ENCODE measurements at regions not wholly inside any gene's neighbourhood (a gene's known extent, or its start where the extent isn't known, plus 50 kb on each side); places are given as distances from the start of the nearest gene placed in this dataset.

DNA sequence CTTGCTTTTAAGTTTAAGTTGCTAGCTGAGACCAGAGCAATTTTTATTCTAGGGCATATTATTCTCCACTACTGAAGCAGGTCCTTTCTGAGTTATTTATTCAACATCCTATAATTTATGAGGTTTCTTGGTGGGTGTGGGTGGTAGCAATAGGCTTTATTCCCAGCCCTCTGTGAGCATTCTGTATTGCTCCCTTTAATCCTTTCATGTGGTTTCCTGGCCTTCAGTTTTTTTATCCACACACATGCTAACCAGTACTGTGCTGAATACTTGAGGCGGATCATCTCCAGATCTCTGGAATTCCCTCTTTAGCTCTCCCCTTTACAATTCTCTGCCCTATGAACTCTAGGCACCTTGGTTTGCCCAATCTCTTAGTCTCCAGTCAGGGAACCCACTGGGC, 91.8 kb upstream of the GLRA1 start (continued):
- TF ChIP-seq, protein P1, sequence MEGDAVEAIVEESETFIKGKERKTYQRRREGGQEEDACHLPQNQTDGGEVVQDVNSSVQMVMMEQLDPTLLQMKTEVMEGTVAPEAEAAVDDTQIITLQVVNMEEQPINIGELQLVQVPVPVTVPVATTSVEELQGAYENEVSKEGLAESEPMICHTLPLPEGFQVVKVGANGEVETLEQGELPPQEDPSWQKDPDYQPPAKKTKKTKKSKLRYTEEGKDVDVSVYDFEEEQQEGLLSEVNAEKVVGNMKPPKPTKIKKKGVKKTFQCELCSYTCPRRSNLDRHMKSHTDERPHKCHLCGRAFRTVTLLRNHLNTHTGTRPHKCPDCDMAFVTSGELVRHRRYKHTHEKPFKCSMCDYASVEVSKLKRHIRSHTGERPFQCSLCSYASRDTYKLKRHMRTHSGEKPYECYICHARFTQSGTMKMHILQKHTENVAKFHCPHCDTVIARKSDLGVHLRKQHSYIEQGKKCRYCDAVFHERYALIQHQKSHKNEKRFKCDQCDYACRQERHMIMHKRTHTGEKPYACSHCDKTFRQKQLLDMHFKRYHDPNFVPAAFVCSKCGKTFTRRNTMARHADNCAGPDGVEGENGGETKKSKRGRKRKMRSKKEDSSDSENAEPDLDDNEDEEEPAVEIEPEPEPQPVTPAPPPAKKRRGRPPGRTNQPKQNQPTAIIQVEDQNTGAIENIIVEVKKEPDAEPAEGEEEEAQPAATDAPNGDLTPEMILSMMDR (IDR thresholded peaks at IDR 0.05; ENCODE audit: low read depth, low read length, missing input control): no peak
- no peak for TF ChIP-seq SP1 (IDR thresholded peaks at IDR 0.05)

DNA sequence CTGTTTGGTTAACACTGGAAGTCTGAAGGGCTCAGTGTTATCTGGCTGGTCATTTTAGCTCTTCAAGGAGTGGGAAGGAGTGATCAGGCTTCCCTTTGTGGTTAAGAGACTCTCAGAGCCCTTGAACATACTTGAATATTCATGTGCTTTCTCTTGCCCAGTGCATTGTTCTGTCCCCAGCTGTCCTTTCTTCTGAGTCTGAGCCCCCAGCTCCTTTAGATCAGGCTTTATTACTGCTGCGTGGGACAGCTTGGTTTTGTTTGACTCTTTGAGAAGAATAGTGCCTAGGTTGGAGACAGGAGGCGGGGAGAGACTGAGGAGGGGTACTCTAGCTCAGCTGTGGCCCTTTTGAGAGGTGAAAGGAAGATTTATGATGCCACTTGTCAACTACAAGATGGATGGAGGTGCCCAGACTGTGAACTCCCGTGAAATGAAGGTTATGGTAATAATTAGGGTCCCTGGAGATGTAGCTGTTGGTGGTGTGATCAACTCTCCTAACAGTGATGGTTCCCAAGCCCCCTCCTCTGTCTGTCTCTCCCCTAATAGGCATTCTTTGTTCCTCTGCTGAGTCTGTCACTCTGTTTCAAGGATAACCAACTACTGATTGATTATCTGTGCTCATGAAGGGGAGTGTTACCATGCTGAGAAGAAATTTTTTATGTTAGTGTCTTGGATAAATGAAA, 83.1 kb upstream of the GLRA1 start:
- 23% methylated on average over 3 of the region's 3 CpGs for WGBS

More for the DNA sequence above, 83.1 kb upstream of the GLRA1 start:
- Histone ChIP-seq H3K4me1 (ENCODE audit: control insufficient read depth in 4 of 4, insufficient read depth in 4 of 4, low read length in 3 of 4) (no peaks in the 10 kb centered on the region), H3K4me3 (ENCODE audit: low read depth in 1 of 3, low read length in 3 of 3) (no peak overlapping the region), H3K9me3 (ENCODE audit: control insufficient read depth in 4 of 4, low read length in 3 of 4) (no peaks in the 10 kb centered on the region), H3K9ac (ENCODE audit: low read depth in 1 of 2, low read length in 2 of 2) (no peak overlapping the region), H3K36me3 (ENCODE audit: control insufficient read depth in 4 of 4, insufficient read depth in 3 of 4, low read depth in 1 of 4, low read length in 3 of 4) (no peaks in the 10 kb centered on the region), H3K27me3 (ENCODE audit: control insufficient read depth in 4 of 4, insufficient read depth in 4 of 4, low read length in 3 of 4) (no peaks in the 10 kb centered on the region), H3K27ac (ENCODE audit: low read depth in 1 of 2, low read length in 2 of 2) (no peak overlapping the region)
- DNase-seq (ENCODE audit: low spot score): no peak
- TF ChIP-seq, protein P1 (IDR thresholded peaks at IDR 0.05; ENCODE audit: low read depth, low read length, missing input control): no peak
- no peak for TF ChIP-seq NR2F2 (IDR thresholded peaks at IDR 0.05)
- no peak for TF ChIP-seq YY1 (IDR thresholded peaks at IDR 0.05)
- TF ChIP-seq HNF4G (IDR thresholded peaks at IDR 0.05): no peak
- no peak for TF ChIP-seq TAF1 (conservative IDR thresholded peaks at IDR 0.05)
- TF ChIP-seq JUND (IDR thresholded peaks at IDR 0.05): no peak
- TF ChIP-seq, protein P2, sequence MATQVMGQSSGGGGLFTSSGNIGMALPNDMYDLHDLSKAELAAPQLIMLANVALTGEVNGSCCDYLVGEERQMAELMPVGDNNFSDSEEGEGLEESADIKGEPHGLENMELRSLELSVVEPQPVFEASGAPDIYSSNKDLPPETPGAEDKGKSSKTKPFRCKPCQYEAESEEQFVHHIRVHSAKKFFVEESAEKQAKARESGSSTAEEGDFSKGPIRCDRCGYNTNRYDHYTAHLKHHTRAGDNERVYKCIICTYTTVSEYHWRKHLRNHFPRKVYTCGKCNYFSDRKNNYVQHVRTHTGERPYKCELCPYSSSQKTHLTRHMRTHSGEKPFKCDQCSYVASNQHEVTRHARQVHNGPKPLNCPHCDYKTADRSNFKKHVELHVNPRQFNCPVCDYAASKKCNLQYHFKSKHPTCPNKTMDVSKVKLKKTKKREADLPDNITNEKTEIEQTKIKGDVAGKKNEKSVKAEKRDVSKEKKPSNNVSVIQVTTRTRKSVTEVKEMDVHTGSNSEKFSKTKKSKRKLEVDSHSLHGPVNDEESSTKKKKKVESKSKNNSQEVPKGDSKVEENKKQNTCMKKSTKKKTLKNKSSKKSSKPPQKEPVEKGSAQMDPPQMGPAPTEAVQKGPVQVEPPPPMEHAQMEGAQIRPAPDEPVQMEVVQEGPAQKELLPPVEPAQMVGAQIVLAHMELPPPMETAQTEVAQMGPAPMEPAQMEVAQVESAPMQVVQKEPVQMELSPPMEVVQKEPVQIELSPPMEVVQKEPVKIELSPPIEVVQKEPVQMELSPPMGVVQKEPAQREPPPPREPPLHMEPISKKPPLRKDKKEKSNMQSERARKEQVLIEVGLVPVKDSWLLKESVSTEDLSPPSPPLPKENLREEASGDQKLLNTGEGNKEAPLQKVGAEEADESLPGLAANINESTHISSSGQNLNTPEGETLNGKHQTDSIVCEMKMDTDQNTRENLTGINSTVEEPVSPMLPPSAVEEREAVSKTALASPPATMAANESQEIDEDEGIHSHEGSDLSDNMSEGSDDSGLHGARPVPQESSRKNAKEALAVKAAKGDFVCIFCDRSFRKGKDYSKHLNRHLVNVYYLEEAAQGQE (IDR thresholded peaks at IDR 0.05): no peak
- TF ChIP-seq RAD21 (IDR thresholded peaks at IDR 0.05): no peak
- TF ChIP-seq GABPA (IDR thresholded peaks at IDR 0.05 in 1 of 2, conservative IDR thresholded peaks at IDR 0.05 in 1 of 2): no peak
- no peak for TF ChIP-seq SP1 (IDR thresholded peaks at IDR 0.05)
- TF ChIP-seq FOXA1 (IDR thresholded peaks at IDR 0.05): no peak
- TF ChIP-seq HNF4A (conservative IDR thresholded peaks at IDR 0.05): no peak
- no peak for TF ChIP-seq MAX (IDR thresholded peaks at IDR 0.05)

Data from liver (tissue), 8 donors.